RWPE1 (cell line): ENCODE measurements at regions not wholly inside any gene's neighbourhood (a gene's known extent, or its start where the extent isn't known, plus 50 kb on each side); places are given as distances from the start of the nearest gene placed in this dataset.
A peak's percentile ranks its signal among the peaks of the same experiment; 100 is the strongest.

Experiments
- CTCF ChIA-PET: fragments of 350-600 bp; sonication (Branson Sonifier 250); formaldehyde crosslinking; extraction: SDS; loops from one replicate; lab custom pipeline; 2021; lab: Yijun Ruan, JAX
- POLR2A ChIA-PET: fragments of 400-600 bp; formaldehyde crosslinking; extraction: SDS; loops from one replicate; lab custom pipeline; 2020; ENCODE audit warnings: antibody characterized with exemption; ENCODE audit not compliant: low non-redundant PET; lab: Yijun Ruan, JAX
- DNase-seq: peaks from one replicate; pipeline ENCODE4 v3.0.0; 2012; ENCODE audit warnings: low spot score
- H3K27ac ChIP-seq: fragments of 450-650 bp; 2 replicates; pipeline ENCODE4 v1.5.1; 2017
- CTCF ChIP-seq: fragments of 450-650 bp; conservative IDR thresholded peaks from 2 replicates; pipeline ENCODE4 v1.5.1; 2017; ENCODE audit warnings: low read depth, mild to moderate bottlenecking

- no peak for TF ChIP-seq CTCF
- ChIA-PET POLR2A (no interaction called here), CTCF (no interaction called here)
- DNase-seq = no peak
- no peak overlapping the region for H3K27ac ChIP-seq
These were observed 826.3 kb upstream of the SALL3 start for GRCh38 chr18:78153362-78153761.

GRCh38 chr18:78154444-78154843 is 825.2 kb upstream of the SALL3 start:
- POLR2A ChIA-PET = no interaction called here
- CTCF ChIA-PET = no interaction called here
- DNase-seq = no peak
- no peak overlapping the region for H3K27ac ChIP-seq
- TF ChIP-seq CTCF = no peak

- DNase-seq = no peak
- no peak overlapping the region for H3K27ac ChIP-seq
- ChIA-PET CTCF (no interaction called here), POLR2A (no interaction called here)
- no peak for TF ChIP-seq CTCF
These were observed 824.8 kb upstream of the SALL3 start for GRCh38 chr18:78154853-78155252.

- POLR2A ChIA-PET = no interaction called here
These were observed 823.2 kb upstream of the SALL3 start for GRCh38 chr18:78156466-78156865.

GRCh38 chr18:78158943-78159342 is 820.7 kb upstream of the SALL3 start:
- POLR2A ChIA-PET = no interaction called here
- DNase-seq = no peak
- no peak overlapping the region for H3K27ac ChIP-seq
- TF ChIP-seq CTCF = no peak
- CTCF ChIA-PET = no interaction called here

More at GRCh38 chr18:78156466-78156865, 823.2 kb upstream of the SALL3 start:
- CTCF ChIA-PET = no interaction called here
- TF ChIP-seq CTCF = no peak
- DNase-seq = no peak
- no peak overlapping the region for H3K27ac ChIP-seq

- no peak for DNase-seq
- POLR2A ChIA-PET = no interaction called here
- TF ChIP-seq CTCF = no peak
- CTCF ChIA-PET = no interaction called here
- no peak overlapping the region for H3K27ac ChIP-seq
These were observed 820.2 kb upstream of the SALL3 start for GRCh38 chr18:78159397-78159796.

- CTCF ChIA-PET = no interaction called here
- TF ChIP-seq CTCF = no peak
- peak overlapping the region; percentile 81 for H3K27ac ChIP-seq
- DNase-seq = peak; percentile 19
- POLR2A ChIA-PET = no interaction called here
These were observed 818.5 kb upstream of the SALL3 start for GRCh38 chr18:78160961-78161656.
